ENCODE measurements at regions not wholly inside any gene's neighbourhood (a gene's known extent, or its start where the extent isn't known, plus 50 kb on each side); places are given as distances from the start of the nearest gene placed in this dataset.

- H3K27ac ChIP-seq, result no peak overlapping the region
- no peak for TF ChIP-seq ZFX (IDR thresholded peaks at IDR 0.05)
- TF ChIP-seq, protein P1, sequence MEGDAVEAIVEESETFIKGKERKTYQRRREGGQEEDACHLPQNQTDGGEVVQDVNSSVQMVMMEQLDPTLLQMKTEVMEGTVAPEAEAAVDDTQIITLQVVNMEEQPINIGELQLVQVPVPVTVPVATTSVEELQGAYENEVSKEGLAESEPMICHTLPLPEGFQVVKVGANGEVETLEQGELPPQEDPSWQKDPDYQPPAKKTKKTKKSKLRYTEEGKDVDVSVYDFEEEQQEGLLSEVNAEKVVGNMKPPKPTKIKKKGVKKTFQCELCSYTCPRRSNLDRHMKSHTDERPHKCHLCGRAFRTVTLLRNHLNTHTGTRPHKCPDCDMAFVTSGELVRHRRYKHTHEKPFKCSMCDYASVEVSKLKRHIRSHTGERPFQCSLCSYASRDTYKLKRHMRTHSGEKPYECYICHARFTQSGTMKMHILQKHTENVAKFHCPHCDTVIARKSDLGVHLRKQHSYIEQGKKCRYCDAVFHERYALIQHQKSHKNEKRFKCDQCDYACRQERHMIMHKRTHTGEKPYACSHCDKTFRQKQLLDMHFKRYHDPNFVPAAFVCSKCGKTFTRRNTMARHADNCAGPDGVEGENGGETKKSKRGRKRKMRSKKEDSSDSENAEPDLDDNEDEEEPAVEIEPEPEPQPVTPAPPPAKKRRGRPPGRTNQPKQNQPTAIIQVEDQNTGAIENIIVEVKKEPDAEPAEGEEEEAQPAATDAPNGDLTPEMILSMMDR (conservative IDR thresholded peaks at IDR 0.05), result no peak
Observed at GRCh38 chr22:22420580-22420979, 88.0 kb downstream of the ZNF280B start.

GRCh38 chr22:22421392-22421791, 87.2 kb downstream of the ZNF280B start:
- H3K27ac ChIP-seq, result no peak overlapping the region
- TF ChIP-seq, protein P1 (conservative IDR thresholded peaks at IDR 0.05), result no peak
- TF ChIP-seq ZFX (IDR thresholded peaks at IDR 0.05), result no peak

- no peak for TF ChIP-seq ZFX (IDR thresholded peaks at IDR 0.05)
- TF ChIP-seq, protein P1 (conservative IDR thresholded peaks at IDR 0.05), result peak; percentile 97
- H3K27ac ChIP-seq, result no peak overlapping the region
Observed at GRCh38 chr22:22422629-22423112, 85.9 kb downstream of the ZNF280B start.

DNA sequence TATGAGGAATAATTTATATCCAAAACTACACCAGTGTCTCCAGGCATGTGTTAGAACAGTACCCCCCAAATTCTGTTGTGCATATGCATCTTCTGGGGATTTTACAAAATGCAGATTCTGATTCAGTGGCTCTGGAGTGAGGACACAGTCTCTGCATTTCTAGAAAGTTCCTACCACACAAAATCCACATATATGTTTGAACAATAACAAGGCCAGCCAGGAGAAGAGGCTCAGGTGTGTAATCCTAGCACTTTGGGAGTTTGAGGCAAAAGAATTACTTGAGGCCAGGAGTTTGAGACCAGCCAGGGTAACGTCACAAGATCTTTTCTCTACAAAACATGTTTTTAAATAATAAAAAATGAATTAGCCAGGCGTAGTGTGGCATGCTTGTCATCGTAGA, 84.9 kb downstream of the ZNF280B start:
- no peak overlapping the region for H3K27ac ChIP-seq
- no peak for TF ChIP-seq ZFX (IDR thresholded peaks at IDR 0.05)
- TF ChIP-seq, protein P1 (conservative IDR thresholded peaks at IDR 0.05), result no peak

GRCh38 chr22:22424210-22424800, 84.2 kb downstream of the ZNF280B start:
- no peak overlapping the region for H3K27ac ChIP-seq
- TF ChIP-seq, protein P1 (conservative IDR thresholded peaks at IDR 0.05), result no peak
- no peak for TF ChIP-seq ZFX (IDR thresholded peaks at IDR 0.05)

DNA sequence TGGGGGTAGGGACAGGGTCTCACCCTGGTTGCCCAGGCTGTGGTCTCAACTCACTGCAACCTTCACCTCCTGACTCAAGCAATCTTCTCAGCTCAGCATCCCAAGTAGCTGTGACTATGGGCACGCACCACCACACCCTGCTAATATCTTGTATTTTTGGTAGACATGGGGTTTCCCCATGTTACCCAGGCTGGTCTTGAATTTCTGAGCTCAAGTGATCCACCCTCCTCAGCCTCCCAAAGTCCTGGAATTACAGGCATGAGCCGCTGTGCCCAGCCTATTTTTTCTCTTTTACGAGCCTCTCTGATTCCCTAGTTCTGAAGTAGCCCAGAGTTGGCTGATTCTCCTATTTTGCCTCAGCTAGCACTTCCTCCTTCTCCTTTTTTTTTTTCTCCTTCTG, 83.6 kb downstream of the ZNF280B start:
- H3K27ac ChIP-seq, result no peak overlapping the region
- no peak for TF ChIP-seq ZFX (IDR thresholded peaks at IDR 0.05)
- TF ChIP-seq, protein P1 (conservative IDR thresholded peaks at IDR 0.05), result no peak

DNA sequence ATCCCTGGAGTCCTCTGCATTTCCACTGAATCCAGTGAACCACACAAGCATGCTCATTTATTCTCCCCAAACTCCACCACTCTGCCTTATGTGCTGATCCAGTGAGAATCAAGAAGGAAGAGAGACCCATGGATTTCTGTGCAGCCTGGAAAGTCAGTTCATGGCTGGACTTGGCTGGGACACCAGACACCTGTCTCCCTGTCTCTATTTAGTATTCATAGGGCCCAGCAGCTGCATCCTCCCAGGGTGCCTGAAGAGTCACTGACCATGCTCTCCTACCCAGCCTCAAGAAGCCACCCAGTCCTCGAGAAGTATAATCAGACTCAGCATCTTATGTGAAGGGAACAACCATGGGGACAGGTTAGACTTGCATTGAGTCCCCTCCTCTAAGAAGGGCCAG, 83.2 kb downstream of the ZNF280B start:
- no peak overlapping the region for H3K27ac ChIP-seq
- TF ChIP-seq ZFX (IDR thresholded peaks at IDR 0.05), result no peak
- TF ChIP-seq, protein P1 (conservative IDR thresholded peaks at IDR 0.05), result no peak

All from C4-2B (cell line).